ENCODE measurements at regions not wholly inside any gene's neighbourhood (a gene's known extent, or its start where the extent isn't known, plus 50 kb on each side); places are given as distances from the start of the nearest gene placed in this dataset.

DNA sequence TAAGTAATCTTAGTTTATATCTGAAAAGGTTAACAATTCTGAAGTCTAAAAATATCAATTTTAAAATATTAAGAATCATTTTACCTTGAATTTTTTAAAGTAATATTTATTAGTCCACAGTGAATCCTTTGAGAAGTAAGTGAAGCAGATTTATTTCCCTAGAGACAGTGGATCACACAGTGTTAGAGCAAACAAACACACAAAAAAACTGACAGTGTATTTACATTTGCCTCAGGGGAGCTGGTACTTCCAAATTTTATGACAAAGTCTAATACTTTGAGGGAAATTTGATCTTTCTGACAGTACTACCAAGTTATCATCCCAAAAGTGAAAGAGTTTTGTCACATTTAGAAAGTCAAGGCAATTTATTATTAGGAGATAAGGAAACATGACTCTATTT lies 1750.6 kb upstream of the CDH9 start:
- intact Hi-C loops (cut with DNase I): no loop called here
- H3K36me3 ChIP-seq: no peaks in the 10 kb centered on the region
- H3K27me3 ChIP-seq: no peaks in the 10 kb centered on the region
- H3K9me3 ChIP-seq: no peaks in the 10 kb centered on the region
- DNase-seq: no peak
- H3K27ac ChIP-seq: no peak overlapping the region
- H3K4me3 ChIP-seq: no peak overlapping the region
- no peaks in the 10 kb centered on the region for H3K4me1 ChIP-seq (ENCODE audit: insufficient read depth)
- TF ChIP-seq, protein P1, sequence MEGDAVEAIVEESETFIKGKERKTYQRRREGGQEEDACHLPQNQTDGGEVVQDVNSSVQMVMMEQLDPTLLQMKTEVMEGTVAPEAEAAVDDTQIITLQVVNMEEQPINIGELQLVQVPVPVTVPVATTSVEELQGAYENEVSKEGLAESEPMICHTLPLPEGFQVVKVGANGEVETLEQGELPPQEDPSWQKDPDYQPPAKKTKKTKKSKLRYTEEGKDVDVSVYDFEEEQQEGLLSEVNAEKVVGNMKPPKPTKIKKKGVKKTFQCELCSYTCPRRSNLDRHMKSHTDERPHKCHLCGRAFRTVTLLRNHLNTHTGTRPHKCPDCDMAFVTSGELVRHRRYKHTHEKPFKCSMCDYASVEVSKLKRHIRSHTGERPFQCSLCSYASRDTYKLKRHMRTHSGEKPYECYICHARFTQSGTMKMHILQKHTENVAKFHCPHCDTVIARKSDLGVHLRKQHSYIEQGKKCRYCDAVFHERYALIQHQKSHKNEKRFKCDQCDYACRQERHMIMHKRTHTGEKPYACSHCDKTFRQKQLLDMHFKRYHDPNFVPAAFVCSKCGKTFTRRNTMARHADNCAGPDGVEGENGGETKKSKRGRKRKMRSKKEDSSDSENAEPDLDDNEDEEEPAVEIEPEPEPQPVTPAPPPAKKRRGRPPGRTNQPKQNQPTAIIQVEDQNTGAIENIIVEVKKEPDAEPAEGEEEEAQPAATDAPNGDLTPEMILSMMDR (IDR thresholded peaks at IDR 0.05): no peak
- no peak for TF ChIP-seq POLR2A (IDR thresholded peaks at IDR 0.05)
- TF ChIP-seq EP300 (IDR thresholded peaks at IDR 0.05): no peak

DNA sequence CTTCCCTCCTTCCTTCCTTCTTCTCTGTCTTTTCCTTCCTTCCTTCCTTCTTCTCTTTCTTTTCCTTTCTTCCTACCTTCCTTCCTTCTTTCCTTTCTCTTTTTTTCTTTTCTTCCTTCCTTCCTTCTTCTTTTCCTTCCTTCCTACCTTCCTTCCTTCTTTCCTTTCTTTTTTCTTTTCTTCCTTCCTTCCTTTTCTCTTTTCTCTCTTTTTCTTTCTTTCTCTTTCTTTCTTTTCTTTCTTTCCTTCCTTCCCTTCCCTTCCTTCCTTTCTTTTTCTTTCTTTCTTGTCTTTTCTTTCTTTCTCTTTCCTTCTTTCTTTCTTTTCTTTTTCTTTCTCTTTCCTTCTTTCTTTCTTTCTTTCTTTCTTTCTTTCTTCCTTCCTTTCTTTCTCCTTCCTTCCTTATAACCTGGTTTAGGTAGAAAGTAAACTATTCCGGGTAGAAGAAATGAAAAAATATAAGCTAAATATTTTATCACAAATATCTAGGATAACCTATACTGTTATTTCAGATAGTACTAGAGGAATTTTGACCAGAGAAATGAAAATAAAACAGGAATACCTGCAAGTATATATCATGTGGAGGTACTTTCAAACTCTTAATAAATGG lies 1741.8 kb upstream of the CDH9 start:
- TF ChIP-seq POLR2A (IDR thresholded peaks at IDR 0.05): no peak
- TF ChIP-seq, protein P1 (IDR thresholded peaks at IDR 0.05): no peak
- no peak for TF ChIP-seq EP300 (IDR thresholded peaks at IDR 0.05)
- Histone ChIP-seq H3K27ac (no peak overlapping the region), H3K27me3 (no peaks in the 10 kb centered on the region), H3K36me3 (no peaks in the 10 kb centered on the region), H3K9me3 (no peaks in the 10 kb centered on the region), H3K4me3 (no peak overlapping the region), H3K4me1 (ENCODE audit: insufficient read depth) (no peaks in the 10 kb centered on the region)
- 84 to 89% (median 87%) methylated on average over 1 of the region's 1 CpG for WGBS, 3 donors
- DNase-seq: no peak
- intact Hi-C loops (cut with DNase I): no loop called here

DNA sequence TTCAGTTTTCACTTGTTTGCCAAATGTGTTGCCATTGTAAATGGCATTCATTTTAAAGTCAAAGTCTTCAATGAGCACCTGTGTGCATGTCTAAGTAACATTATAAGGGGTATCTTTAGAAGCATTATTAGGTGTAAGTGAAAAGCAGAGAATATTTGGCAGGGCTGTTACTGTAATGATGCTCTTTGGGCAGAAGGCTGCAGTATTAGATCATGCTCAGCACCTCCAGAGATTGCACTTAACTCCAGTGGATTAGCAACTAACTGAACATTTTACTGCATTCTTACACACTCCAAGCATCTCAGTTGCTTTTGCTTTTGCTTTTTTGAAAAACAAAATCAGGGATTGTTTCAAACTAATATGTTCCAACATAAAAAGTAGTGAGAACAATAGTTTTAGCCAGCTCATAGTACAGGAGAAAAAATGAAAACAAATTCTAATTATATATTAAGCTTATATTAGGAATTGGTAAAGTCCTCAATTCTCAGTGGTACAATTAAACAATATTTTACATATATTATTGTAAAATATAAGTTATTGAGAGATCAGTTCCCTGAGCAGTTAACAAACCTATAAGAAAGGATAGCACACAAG lies 1740.9 kb upstream of the CDH9 start:
- no peak for DNase-seq
- H3K4me3 ChIP-seq: no peak overlapping the region
- no peaks in the 10 kb centered on the region for H3K36me3 ChIP-seq
- H3K27me3 ChIP-seq: no peaks in the 10 kb centered on the region
- no peaks in the 10 kb centered on the region for H3K9me3 ChIP-seq
- intact Hi-C loops (cut with DNase I): no loop called here
- H3K27ac ChIP-seq: no peak overlapping the region
- H3K4me1 ChIP-seq (ENCODE audit: insufficient read depth): no peaks in the 10 kb centered on the region
- TF ChIP-seq, protein P1 (IDR thresholded peaks at IDR 0.05): no peak
- TF ChIP-seq EP300 (IDR thresholded peaks at IDR 0.05): no peak
- no peak for TF ChIP-seq POLR2A (IDR thresholded peaks at IDR 0.05)

DNA sequence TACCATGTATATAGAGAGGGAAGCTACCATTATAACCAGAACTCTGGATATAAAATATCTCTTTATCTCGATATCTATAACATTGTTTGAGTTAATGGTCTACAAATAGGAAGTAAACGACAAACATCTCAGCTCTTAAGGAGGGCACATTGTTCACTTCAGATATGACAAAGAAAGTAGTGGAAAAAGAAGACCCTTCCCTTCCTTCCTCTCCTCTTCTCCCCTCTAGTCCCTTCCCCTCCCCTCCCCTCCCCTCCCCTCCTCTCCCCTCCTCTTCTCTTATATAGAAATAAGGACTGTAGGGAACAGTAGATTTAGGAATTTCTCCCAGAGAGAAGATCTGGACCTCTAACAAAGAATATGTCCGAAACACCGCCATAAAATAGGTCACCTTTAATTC lies 1731.9 kb upstream of the CDH9 start:
- Histone ChIP-seq H3K27me3 (no peaks in the 10 kb centered on the region), H3K4me3 (no peak overlapping the region), H3K36me3 (no peaks in the 10 kb centered on the region), H3K9me3 (no peaks in the 10 kb centered on the region), H3K4me1 (ENCODE audit: insufficient read depth) (no peaks in the 10 kb centered on the region), H3K27ac (no peak overlapping the region)
- DNase-seq: no peak
- TF ChIP-seq, protein P1 (IDR thresholded peaks at IDR 0.05): no peak
- TF ChIP-seq EP300 (IDR thresholded peaks at IDR 0.05) (no peak), POLR2A (IDR thresholded peaks at IDR 0.05) (no peak)
- intact Hi-C loops (cut with DNase I): no loop called here
- 90 to 92% (median 90%) methylated on average over 4 of the region's 4 CpGs for WGBS, 3 donors

Data from ovary (tissue), 7 donors.